Brain microvascular endothelial cell (primary cell): ENCODE measurements at regions not wholly inside any gene's neighbourhood (a gene's known extent, or its start where the extent isn't known, plus 50 kb on each side); places are given as distances from the start of the nearest gene placed in this dataset.

ENCODE experiments used
- DNase-seq: peaks from one replicate; pipeline ENCODE4 v3.0.0-alpha.2; 2020
- H3K27ac ChIP-seq: fragments of 250-450 bp; sonication (Bioruptor Pico); 2 replicates; pipeline ENCODE4 v1.5.1; 2020; ENCODE audit warnings: mild to moderate bottlenecking, moderate library complexity
- H3K27me3 ChIP-seq: fragments of 250-450 bp; sonication (Bioruptor Pico); replicated peaks from 2 replicates; pipeline ENCODE4 v1.5.1; 2020; ENCODE audit warnings: mild to moderate bottlenecking
- H3K36me3 ChIP-seq: fragments of 250-450 bp; sonication (Bioruptor Pico); replicated peaks from 2 replicates; pipeline ENCODE4 v1.5.1; 2020; ENCODE audit warnings: mild to moderate bottlenecking
- H3K4me3 ChIP-seq: 2 replicates; pipeline ENCODE4 v1.5.1; 2011; ENCODE audit warnings: low read depth, mild to moderate bottlenecking, control low read depth, low read length, moderate library complexity
- CTCF ChIP-seq: IDR thresholded peaks from 2 replicates; pipeline ENCODE4 v1.5.1; 2011; ENCODE audit warnings: low read depth, mild to moderate bottlenecking, moderate library complexity, low read length, control low read depth, inconsistent platforms; ENCODE audit errors: missing control alignments
- in situ Hi-C: cut with HindIII; loops from 2 replicates; pipeline ENCODE4 v1.10.0; 2017; ENCODE audit warnings: low sequenced_read_pairs, low pct_ligation_motif_present

- Histone ChIP-seq H3K27me3 (no peaks in the 10 kb centered on the region), H3K27ac (no peak overlapping the region), H3K36me3 (no peaks in the 10 kb centered on the region), H3K4me3 (no peak overlapping the region)
- no peak for DNase-seq
- no peak for TF ChIP-seq CTCF
- in situ Hi-C loops: no loop called here
Measured at GRCh38 chr15:69744391-69745162, 292.0 kb downstream of the RPLP1 start.

GRCh38 chr15:69747193-69747592, 294.6 kb downstream of the RPLP1 start:
- in situ Hi-C loops: no loop called here
- Histone ChIP-seq H3K27me3 (no peaks in the 10 kb centered on the region), H3K4me3 (no peak overlapping the region), H3K27ac (no peak overlapping the region), H3K36me3 (no peaks in the 10 kb centered on the region)
- no peak for DNase-seq
- no peak for TF ChIP-seq CTCF

- DNase-seq: no peak
- Histone ChIP-seq H3K36me3 (no peaks in the 10 kb centered on the region), H3K27ac (no peak overlapping the region), H3K27me3 (no peaks in the 10 kb centered on the region), H3K4me3 (no peak overlapping the region)
- in situ Hi-C loops: no loop called here
- no peak for TF ChIP-seq CTCF
Measured at GRCh38 chr15:69748131-69748530, 295.5 kb downstream of the RPLP1 start.

GRCh38 chr15:69748576-69749185, 296.1 kb downstream of the RPLP1 start:
- H3K4me3 ChIP-seq: no peak overlapping the region
- no peaks in the 10 kb centered on the region for H3K36me3 ChIP-seq
- TF ChIP-seq CTCF: no peak
- H3K27ac ChIP-seq: no peak overlapping the region
- no peak for DNase-seq
- in situ Hi-C loops: no loop called here
- H3K27me3 ChIP-seq: no peaks in the 10 kb centered on the region

GRCh38 chr15:69749274-69749673, 296.7 kb downstream of the RPLP1 start:
- Histone ChIP-seq H3K36me3 (no peaks in the 10 kb centered on the region), H3K27me3 (no peaks in the 10 kb centered on the region), H3K27ac (no peak overlapping the region), H3K4me3 (no peak overlapping the region)
- no peak for DNase-seq
- in situ Hi-C loops: no loop called here
- TF ChIP-seq CTCF: no peak
